Left ventricle myocardium superior (tissue), 1 donor: ENCODE measurements at regions not wholly inside any gene's neighbourhood (a gene's known extent, or its start where the extent isn't known, plus 50 kb on each side); places are given as distances from the start of the nearest gene placed in this dataset.

Experiments
- ATAC-seq: fragments of 200-7000 bp; cut with Tn5 transposase; one replicate; pipeline ENCODE4 v1.9.1; 2020; ENCODE audit warnings: mild to moderate bottlenecking, moderate library complexity
- DNase-seq: peaks from one replicate; pipeline ENCODE4 v3.0.0-alpha.2; 2020
- intact Hi-C: fragments of 100-400 bp; cut with micrococcal nuclease; formaldehyde crosslinking; loops from one replicate; pipeline ENCODE4 v1.11.0; 2022
- donor health status: DM: no; HTN: yes; CAD: no; lungs with severe emphysema.

DNA sequence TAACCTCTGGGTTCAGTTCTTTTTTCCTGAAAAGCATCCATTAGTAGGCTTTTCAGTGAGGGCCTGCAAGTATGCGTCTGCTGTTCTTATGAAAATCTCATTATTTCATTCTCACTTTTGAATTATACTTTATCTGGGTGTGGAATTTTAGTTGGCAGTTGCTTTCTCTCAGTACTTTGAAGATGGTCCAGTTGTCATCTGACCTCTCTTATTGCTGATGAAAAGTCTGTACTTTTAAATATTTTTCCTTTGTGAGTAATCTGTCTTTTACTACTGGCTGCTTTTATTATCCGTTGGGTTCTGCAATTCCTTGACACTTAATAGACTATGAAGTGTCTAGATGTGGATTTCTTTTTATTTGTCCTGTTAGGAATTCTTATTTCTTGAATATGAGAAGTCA is 307.8 kb downstream of the CYP26B1 start:
- no peak for DNase-seq
- intact Hi-C loops: no loop called here
- no peak for ATAC-seq

DNA sequence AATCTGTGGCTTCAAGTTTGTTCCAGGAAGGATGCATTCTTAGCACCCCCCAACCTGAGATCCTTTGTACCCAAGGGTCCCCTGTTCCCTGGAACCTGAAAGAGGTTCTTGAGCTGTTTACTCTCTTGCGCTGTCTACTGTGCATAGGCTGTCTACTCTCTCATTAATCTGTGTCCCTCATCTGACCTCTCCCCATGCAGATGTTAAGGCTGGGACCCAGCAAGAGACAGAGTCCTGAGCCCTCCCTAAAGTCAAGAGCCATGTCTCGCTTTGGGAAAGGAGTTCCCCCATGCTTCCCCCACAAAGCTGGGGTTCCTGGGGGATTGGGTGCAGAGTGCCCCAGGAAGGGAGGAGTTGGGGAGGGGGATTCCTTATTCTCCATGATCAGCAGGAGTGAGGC is 312.9 kb downstream of the CYP26B1 start:
- intact Hi-C loops: no loop called here
- ATAC-seq (peak; percentile 5), DNase-seq (no peak)

DNA sequence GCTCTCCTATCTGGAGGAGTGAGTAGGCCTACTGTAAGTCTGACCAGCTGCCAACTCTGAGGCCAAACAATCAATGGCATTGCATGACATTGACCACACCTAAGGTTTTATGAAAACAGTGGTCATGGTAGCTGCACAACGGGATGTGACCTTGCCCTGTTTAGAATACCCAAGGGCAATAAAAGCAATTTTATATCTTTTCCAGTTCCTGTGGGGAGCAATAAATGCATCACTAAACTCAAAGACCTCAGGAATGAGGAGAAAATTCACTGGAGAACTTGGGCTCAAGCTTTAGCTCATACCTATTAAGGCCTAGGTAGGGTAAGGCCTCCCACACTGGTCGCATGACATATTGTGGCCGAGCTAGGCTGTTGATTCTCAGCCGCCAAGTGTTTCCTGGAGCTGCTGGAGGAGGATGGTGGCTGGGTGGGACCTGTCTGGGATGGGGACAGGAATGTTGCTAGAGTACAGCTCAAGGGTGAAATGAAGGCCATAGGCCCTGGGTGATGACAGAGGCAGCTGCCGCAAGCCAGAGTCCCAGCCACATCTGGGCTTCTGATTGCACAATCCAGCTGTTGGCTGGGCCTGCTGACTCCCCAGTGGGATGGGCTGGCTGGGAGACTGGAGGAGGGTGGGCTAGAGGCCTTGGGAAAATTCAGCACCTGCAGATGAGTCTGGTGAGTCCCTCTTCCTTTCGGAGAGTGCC is 313.7 kb downstream of the CYP26B1 start:
- intact Hi-C loops: no loop called here
- ATAC-seq (peak; percentile 91), DNase-seq (peak; percentile 83)

DNA sequence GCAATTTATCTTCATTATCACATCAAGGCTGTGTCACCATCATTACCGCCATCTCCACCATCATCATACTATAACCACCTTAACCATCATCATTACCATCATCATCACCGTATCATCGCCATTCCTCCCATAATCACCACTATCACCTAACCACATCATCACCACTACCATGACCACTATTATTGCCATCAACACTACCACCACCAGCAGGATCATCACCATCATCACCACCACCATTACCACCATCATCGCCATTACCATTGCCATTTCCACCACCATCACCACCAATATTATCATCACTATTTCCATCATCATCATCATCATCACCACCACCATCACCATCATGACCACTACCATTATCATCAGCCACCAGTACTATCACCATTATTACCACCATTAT is 314.4 kb downstream of the CYP26B1 start:
- intact Hi-C loops: no loop called here
- DNase-seq (no peak), ATAC-seq (no peak)

DNA sequence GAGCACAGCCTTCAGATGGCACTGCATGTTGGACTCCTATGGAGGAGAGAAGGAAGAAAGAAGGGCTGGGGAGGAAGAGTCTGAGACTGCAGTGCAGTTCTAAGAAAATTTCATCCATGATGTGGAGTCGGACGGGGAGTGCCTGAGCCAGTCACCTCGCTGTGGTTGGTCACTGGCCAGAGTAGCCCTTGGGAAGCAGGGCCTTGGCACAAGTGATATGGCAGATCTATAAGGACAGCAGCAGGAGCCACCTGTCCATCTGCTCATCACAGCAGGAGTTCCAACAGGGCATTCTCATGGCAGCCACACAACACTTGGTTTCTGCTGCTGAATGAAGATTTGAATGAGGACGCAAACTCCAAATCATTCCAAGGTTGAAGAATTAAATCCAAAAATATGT is 314.8 kb downstream of the CYP26B1 start:
- no peak for DNase-seq
- no peak for ATAC-seq
- intact Hi-C loops: no loop called here

DNA sequence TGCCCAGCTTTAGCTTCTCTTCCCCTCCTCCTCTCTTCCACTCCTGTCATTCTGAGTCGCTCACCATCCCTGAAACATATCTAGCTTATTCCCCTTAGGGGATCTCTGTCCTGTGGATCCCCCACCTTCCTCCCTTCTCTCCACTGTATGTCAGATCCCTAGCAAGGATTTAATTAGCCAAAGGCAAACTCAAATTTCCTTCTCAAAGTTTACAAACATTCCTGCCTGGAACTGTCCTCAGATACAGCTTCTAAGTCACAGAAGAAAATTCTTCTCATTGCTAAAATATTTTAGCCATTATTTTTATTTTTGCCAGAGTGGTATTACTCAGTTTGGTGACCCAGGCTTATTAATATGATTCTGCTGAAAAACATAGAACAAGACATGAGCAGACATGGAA is 315.3 kb downstream of the CYP26B1 start:
- intact Hi-C loops: no loop called here
- ATAC-seq (no peak), DNase-seq (no peak)

DNA sequence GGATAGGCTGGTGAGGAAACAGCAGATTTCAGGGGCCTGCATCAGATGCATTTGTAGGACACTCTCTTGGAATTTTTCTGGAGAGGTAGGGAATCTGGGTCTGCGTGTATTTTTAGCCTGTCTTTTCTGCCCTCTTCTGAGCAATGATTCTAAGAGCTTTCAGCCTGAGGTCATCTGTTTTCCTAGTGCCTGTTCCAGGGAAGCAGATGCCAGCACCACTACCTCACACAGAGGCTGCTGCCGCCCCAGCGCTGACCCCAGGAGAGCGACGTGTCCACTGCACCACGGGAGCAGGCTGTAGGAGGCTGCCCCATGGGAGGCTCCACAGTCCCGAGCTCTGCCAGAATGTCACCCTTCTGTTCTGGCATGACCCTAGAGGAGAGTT is 316.5 kb downstream of the CYP26B1 start:
- intact Hi-C loops: no loop called here
- ATAC-seq: peak; percentile 84
- DNase-seq: peak; percentile 71

DNA sequence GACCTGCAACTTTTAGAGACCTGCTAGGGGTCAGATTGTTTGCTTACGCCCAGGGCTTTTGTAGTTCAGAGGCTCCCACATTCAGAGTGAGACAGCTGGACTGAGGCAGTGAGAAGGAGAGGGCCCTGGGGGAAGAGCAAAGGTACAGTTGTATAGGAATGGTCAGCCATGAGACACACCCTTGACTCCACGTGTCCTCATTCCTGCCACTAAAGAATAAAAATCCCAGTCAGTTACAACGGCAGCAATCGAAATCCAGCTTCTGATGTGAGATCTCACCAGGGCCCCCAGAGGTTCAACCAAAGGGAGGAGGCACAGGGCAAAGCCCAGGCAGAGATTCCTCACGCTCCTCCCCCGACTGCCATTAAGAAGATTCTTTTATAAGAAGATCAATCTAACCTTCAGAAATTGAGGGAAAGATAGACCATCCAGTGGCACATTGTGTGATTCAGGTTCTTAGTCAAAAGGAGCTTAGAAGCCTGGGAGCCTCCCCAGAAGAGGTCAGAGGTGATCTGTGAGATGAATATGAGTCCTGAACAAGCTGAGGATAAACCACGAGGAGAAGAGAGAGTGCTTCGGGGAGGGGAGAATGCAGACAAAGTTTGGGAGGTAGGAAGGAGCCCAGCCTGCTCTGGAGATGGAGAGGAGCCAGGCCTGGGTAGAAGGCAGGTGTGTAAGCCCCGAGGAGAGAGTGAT is 317.0 kb downstream of the CYP26B1 start:
- no peak for ATAC-seq
- intact Hi-C loops: no loop called here
- DNase-seq: no peak

DNA sequence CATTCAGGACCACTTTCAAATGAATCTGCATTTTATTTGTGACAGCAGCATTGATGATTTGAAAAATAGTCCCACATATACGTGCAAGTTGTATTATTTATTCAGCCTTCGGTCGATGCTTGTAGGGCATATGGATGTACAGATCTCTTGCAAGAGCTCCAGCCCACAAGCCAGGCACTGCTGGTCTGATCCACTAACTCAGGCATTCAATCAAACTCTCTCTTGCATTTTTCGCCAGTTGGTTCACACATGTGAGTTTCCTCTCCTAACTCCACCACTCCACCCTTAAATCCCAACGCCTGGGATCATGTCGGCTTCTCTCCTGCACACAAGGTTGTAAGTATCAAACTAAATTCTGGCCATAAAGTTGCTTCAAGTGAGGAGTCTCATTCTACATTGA is 318.7 kb downstream of the CYP26B1 start:
- intact Hi-C loops: no loop called here
- DNase-seq (no peak), ATAC-seq (no peak)

DNA sequence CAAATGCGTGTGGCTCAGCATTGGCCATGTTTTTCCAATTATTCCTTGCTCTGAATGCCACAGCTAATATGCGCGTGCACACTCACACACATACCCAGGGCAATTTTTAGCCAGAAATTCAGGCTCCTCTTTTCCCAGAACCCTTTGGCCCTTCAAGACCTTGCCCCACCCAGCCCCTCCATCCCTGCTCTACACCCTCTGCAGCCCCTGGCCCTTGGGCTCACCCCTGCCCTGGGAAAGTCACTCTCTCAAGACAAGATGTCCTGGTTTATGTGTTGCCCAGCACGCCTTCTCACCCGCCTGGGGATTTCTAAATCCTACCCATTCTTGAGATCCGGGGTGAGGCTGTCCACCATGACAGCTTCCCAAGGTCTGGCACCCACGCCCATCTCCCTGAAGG is 319.7 kb downstream of the CYP26B1 start:
- ATAC-seq (no peak), DNase-seq (no peak)
- intact Hi-C loops: no loop called here

DNA sequence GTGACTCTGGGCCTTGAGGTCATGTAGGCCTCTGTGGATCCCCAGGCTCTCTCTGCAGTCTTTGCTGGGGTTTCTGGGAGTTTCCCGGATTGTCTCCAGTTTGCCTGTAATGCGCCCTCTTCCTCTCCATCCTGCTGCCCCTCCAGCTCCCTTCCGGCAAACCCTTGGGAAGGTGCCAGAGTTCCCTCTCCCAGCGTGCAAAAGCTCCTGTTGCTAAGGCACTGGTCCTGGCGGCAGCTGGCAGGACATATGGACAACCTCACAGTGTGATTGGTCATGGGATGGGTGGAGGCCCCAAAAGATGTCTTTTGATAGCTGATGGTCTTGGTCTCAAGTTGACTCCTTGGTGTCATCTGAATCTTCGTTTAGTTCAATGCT is 320.1 kb downstream of the CYP26B1 start:
- ATAC-seq: no peak
- intact Hi-C loops: no loop called here
- no peak for DNase-seq

DNA sequence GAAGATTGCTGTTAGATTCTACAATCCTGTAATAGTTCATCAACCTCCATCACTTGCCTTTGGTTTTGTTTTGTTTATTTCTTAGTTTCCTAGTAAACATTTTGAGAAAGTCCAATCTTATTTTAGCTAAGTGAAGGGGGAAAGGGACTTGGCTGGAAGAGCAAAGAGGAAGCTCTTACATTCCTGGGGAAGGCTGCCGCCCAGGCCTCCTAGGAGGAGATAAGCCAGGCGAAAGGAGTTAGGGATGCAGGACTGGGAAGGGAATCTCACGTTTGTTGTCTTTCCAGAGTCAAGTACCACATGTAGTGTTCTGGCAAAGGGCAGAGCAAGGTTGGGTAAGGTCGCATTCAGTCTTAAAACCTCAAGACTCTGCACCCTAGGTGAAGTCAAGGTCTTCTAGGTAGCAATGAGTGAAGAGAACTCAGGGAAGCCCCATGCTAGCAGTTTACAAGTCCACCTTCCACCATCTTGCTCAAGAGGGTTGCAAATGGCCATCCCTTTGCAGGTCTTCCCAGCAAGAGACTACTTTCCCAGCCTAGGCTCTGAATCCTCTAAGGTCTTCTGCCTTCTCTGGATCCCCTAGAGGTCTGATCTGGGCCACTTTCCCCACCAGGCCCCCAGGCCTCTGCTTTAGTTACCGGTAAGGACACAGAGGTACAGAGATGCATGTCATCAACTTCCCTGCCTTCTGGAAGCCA is 320.7 kb downstream of the CYP26B1 start:
- ATAC-seq: no peak
- intact Hi-C loops: no loop called here
- DNase-seq: no peak

DNA sequence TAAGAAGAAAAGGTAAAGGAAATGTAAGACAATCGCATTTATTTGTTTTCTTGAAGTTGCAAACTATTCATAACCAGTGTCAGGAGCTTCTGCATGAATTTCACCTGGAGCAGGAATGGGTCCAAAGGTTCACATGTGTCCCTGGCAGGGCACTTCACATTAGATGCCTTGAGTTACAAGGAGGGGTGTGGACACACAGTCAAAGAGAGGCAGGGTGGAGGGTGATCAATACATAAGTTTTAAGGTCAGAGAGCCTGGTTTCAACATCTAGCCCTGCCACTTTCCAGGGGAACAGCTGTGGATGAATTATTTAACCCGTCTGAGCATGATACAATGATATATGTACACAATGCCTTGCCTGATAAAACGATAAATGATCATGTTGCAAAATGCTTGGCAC is 321.4 kb downstream of the CYP26B1 start:
- ATAC-seq (no peak), DNase-seq (no peak)
- intact Hi-C loops: no loop called here

DNA sequence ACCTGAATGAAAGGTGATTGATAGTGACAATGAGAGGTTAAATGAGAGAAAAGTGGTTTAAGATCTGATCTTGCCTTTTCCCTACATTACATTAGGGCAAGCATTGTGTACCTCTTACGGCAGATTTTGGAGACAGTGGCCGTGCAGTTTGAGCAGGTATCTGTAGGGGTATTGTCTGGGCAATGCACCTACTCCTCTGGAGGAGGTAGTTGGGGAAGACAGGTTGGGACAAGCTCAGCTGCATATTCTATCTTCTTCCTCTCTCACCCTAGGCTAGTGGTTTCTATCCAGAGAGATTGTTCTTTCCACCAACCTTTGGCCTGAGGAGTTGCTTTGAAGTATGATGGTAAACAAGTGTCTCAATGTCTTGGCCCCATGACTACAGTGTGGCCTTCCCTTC is 323.2 kb downstream of the CYP26B1 start:
- ATAC-seq (no peak), DNase-seq (no peak)
- intact Hi-C loops: no loop called here

DNA sequence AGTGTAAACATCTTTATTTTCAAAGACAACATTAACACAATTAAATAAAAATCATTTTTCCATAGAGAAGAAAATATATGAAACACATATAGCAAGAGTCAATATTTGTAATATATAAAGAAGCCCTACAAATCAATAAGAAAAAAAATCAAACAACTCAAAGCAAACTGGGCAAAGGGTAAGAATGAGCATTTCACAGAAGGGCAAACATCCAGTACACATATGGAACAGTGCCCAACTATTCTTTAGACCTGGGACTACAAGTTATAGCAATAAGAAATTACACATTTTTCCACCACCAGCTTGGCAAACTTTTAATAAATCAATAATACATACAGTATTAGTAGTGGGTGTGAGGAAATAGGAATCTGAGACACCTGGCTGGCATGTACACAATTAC is 324.1 kb downstream of the CYP26B1 start:
- DNase-seq (no peak), ATAC-seq (no peak)
- intact Hi-C loops: no loop called here

DNA sequence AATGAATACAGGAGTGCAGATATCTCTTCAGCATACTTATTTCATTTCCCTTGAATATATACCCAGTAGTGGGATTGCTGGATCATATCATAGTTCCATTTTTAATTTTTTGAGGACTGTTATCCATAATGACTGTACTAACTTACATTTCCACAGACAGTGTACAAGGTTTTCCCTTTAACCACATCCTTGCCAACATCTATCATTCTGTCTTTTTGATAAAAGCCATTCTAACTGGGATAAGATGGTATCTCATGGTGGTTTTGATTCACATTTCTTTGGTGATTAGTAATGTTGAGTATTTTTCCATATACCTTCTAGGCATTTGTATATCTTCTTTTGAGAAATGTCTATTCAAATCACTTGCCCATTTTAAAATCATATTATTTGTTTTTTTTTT is 325.2 kb downstream of the CYP26B1 start:
- intact Hi-C loops: no loop called here
- DNase-seq (no peak), ATAC-seq (no peak)

DNA sequence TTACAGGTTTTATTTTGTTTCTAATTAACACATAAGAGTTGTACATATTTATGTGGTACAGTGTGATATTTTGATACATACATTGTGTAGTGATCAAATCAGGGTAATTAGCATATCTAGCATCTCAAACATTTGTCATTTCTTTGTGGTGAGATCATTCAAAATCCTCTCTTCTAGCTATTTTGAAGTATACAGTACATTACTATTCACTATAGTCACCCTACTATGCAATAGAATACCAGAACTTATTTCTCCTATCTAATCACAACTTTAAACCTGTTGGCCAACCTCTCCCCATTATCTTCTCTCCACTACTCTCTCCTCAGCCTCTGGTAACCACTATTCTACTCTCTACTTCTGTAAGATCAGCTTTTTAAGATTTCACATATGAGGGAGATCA is 325.8 kb downstream of the CYP26B1 start:
- intact Hi-C loops: no loop called here
- DNase-seq (no peak), ATAC-seq (no peak)

DNA sequence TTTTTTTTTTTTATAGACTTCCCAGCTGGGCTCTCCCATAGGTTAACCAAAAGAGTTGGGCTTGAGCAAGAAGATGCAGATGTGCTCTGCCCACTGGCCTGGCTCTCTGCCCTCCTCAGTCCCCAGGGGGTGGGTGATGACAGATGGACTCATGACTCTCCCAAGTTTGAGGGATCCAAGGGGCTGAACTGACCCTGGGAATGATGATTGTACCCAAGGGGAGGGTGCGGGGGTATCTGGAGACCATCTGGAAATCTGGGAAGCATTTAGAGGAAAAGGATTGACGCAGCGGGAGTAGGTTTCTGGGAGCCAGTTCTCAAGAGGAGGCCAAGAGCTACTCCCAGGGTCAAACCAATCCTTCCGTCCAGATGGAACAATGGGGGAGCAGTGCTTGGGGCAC is 330.8 kb downstream of the CYP26B1 start:
- peak; percentile 55 for DNase-seq
- intact Hi-C loops: no loop called here
- peak; percentile 59 for ATAC-seq

DNA sequence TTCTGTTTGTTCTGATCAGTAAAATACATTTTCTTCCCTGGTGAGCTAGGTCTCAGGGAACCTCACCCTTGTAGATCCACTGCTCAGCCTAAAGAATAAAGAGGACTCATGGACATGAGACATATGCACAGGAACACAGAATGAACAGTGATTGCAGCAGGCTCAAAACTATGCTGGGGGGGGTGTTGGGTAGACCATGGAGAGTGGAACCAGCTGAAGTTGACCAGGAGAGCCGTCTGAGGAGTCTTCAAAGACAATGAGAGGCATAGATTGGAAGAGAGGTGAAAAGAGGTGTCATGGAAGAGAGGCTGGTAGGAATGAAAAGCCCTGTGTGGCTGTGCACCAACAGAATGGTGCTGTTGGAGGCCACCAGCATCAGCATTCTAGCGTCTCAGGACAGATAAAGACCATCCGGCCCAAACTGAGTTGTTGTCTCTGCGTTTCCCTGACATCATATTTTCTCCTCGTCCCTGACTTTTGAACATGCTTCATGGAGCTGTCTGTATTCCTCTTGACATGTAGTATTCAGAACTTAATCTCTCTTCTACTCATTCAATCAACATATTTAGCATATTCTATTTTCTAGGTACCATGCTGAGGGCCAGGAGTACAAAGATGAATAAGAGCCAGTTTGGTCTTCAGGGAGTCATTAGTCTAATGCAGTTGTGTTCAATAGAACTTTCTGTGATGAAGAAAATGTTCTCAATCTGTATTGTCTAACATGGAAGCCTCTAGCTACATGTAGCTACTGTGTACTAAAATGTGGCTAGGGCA is 331.8 kb downstream of the CYP26B1 start:
- DNase-seq (no peak), ATAC-seq (no peak)
- intact Hi-C loops: no loop called here

DNA sequence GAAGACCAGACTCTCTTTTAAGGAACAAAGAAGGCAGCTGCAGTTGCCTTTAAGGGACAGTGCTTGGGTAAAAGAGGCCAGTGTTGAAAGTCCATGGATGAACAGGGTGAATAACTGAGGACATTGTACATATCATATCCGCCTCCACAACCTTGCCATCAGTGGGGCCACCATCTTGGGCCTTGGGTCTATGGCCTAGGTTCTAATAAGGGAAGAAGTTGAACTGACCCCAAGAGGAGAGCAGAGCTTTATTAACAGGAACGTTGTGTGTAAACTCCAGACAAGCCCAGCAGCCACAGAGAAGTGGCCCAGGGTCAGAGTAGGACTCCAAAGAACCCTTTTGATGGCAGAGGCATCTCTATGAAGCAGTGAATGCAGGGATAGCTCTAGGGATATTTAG is 332.8 kb downstream of the CYP26B1 start:
- intact Hi-C loops: no loop called here
- no peak for ATAC-seq
- no peak for DNase-seq
